ENCODE measurements at regions not wholly inside any gene's neighbourhood (a gene's known extent, or its start where the extent isn't known, plus 50 kb on each side); places are given as distances from the start of the nearest gene placed in this dataset.
A peak's percentile ranks its signal among the peaks of the same experiment; 100 is the strongest.
"Not testable (repeated sequence)": the region's sequence is repeated elsewhere in the genome, so short reads cannot be mapped to it uniquely, and the experiment has no call there.

GRCh38 chr1:148679050-148679786 is 69.4 kb upstream of the NUDT4B start:
- DNase-seq (ENCODE audit: low spot score): peak; percentile 0

GRCh38 chr1:148679787-148680326 is 68.7 kb upstream of the NUDT4B start:
- DNase-seq (ENCODE audit: low spot score): not testable (repeated sequence)

- DNase-seq (ENCODE audit: low spot score): not testable (repeated sequence)
Measured at GRCh38 chr1:148686735-148687134, 61.8 kb upstream of the NUDT4B start.

- DNase-seq (ENCODE audit: low spot score): not testable (repeated sequence)
Measured at GRCh38 chr1:148687376-148687775, 61.2 kb upstream of the NUDT4B start.
